OCI-LY7 (cell line): ENCODE measurements at regions not wholly inside any gene's neighbourhood (a gene's known extent, or its start where the extent isn't known, plus 50 kb on each side); places are given as distances from the start of the nearest gene placed in this dataset.

Experiments
- BruUV-seq: library from RNA; stranded (reverse); fragments of 400-500 nt; replicated peaks from 2 replicates; lab custom pipeline; 2021; lab: Mats Ljungman, UMichigan
- CTCF ChIA-PET: fragments of 300-600 bp; sonication (Branson Sonifier 250); formaldehyde crosslinking; loops from one replicate; lab custom pipeline; 2022; ENCODE audit warnings: antibody characterized with exemption; ENCODE audit not compliant: unreplicated experiment; lab: Charles Lee
- POLR2A ChIA-PET: fragments of 300-600 bp; sonication (Branson Sonifier 250); formaldehyde crosslinking; loops from one replicate; lab custom pipeline; 2022; ENCODE audit warnings: antibody characterized with exemption; lab: Charles Lee
- DNase-seq: peaks from one replicate; pipeline ENCODE4 v3.0.0-alpha.2; 2015; ENCODE audit warnings: low spot score
- H2AFZ ChIP-seq: fragments of 200-600 bp; sonication (generic), shearing (Covaris generic); 2 replicates; pipeline ENCODE4 v1.6.1; 2014; ENCODE audit warnings: mild to moderate bottlenecking, antibody characterized with exemption, low read length, moderate library complexity
- H3K27ac ChIP-seq: fragments of 200-600 bp; sonication (generic); 2 replicates; pipeline ENCODE4 v1.5.1; 2014; ENCODE audit warnings: mixed run types, low read depth, mild to moderate bottlenecking, moderate library complexity, low read length, inconsistent platforms; ENCODE audit not compliant: poor library complexity, severe bottlenecking
- H3K36me3 ChIP-seq: fragments of 200-600 bp; sonication (generic); 2 replicates; pipeline ENCODE4 v1.6.1; 2014; ENCODE audit warnings: mild to moderate bottlenecking, antibody characterized with exemption, low read length, moderate library complexity, mixed read lengths; ENCODE audit not compliant: insufficient read depth
- H3K4me1 ChIP-seq: fragments of 200-600 bp; sonication (generic); 2 replicates; pipeline ENCODE4 v1.5.1; 2014; ENCODE audit warnings: mild to moderate bottlenecking, low read length; ENCODE audit not compliant: insufficient read depth, poor library complexity, severe bottlenecking
- H3K4me2 ChIP-seq: fragments of 200-600 bp; sonication (generic); 2 replicates; pipeline ENCODE4 v1.6.1; 2014; ENCODE audit warnings: mild to moderate bottlenecking, low read length
- H3K4me3 ChIP-seq: fragments of 200-600 bp; sonication (generic); 2 replicates; pipeline ENCODE4 v1.5.1; 2014; ENCODE audit warnings: mild to moderate bottlenecking, low read depth, low read length; ENCODE audit not compliant: poor library complexity, severe bottlenecking
- H3K79me2 ChIP-seq: fragments of 200-600 bp; sonication (generic); 2 replicates; pipeline ENCODE4 v1.6.1; 2016; ENCODE audit warnings: low read depth, mild to moderate bottlenecking, low read length, moderate library complexity, mixed read lengths; ENCODE audit not compliant: insufficient read depth
- H3K9me2 ChIP-seq: fragments of 200-600 bp; sonication (generic); 2 replicates; pipeline ENCODE4 v1.6.1; 2016; ENCODE audit warnings: mild to moderate bottlenecking, low read length, mixed read lengths; ENCODE audit not compliant: insufficient read depth
- H3K9me3 ChIP-seq: fragments of 200-600 bp; sonication (generic); 2 replicates; pipeline ENCODE4 v1.6.1; 2014; ENCODE audit warnings: mild to moderate bottlenecking, mixed run types, low read length, mixed read lengths
- H4K20me1 ChIP-seq: fragments of 200-600 bp; sonication (generic); 2 replicates; pipeline ENCODE4 v1.6.1; 2014; ENCODE audit warnings: mild to moderate bottlenecking, antibody characterized with exemption, low read length, moderate library complexity, mixed read lengths; ENCODE audit not compliant: insufficient read depth
- CTCF ChIP-seq: fragments of 200-600 bp; sonication (generic); conservative IDR thresholded peaks from 2 replicates; pipeline ENCODE4 v1.5.1; 2014; ENCODE audit warnings: mild to moderate bottlenecking, antibody characterized with exemption, low read length, moderate library complexity, mixed read lengths
- EZH2phosphoT487 ChIP-seq: fragments of 200-600 bp; sonication (generic); IDR thresholded peaks from 2 replicates; pipeline ENCODE4 v1.6.1; 2018; ENCODE audit warnings: low read depth, borderline replicate concordance, mild to moderate bottlenecking, mixed run types, antibody characterized with exemption, low read length, moderate library complexity, mixed read lengths
- intact Hi-C: fragments of 100-400 bp; cut with micrococcal nuclease; formaldehyde crosslinking; loops from one replicate; pipeline ENCODE4 v1.10.0; 2022; ENCODE audit not compliant: unreplicated experiment

GRCh38 chr17:22131740-22132139 lies 439.4 kb downstream of the KCNJ18 start:
- no peaks in the 10 kb centered on the region for H4K20me1 ChIP-seq
- 0 out of 2 replicates have a peak, but pooled peaks cover 9% of the 10 kb centered on the region for H3K9me3 ChIP-seq
- ChIA-PET CTCF (no interaction called here), POLR2A (interaction anchor here (0.6 to 0.7 kb wide), 2 partner anchors 19 to 63 kb away, joined by 3 to 4 read pairs; no protein-coding TSS in a partner anchor)
- H3K36me3 ChIP-seq = no peaks in the 10 kb centered on the region
- TF ChIP-seq EZH2phosphoT487 (no peak), CTCF (no peak)
- H3K9me2 ChIP-seq = no peaks in the 10 kb centered on the region
- no peak overlapping the region for H3K27ac ChIP-seq
- no peak for DNase-seq
- no peaks in the 10 kb centered on the region for H3K79me2 ChIP-seq
- H3K4me2 ChIP-seq = no peak overlapping the region
- H3K4me3 ChIP-seq = no peak overlapping the region
- H3K4me1 ChIP-seq = no peaks in the 10 kb centered on the region
- no peak overlapping the region for H2AFZ ChIP-seq
- no TSS peak for BruUV-seq
- intact Hi-C loops = no loop called here

GRCh38 chr17:22138861-22139469 lies 446.6 kb downstream of the KCNJ18 start:
- Histone ChIP-seq H3K36me3 (no peaks in the 10 kb centered on the region), H3K79me2 (no peaks in the 10 kb centered on the region), H3K9me2 (no peaks in the 10 kb centered on the region), H4K20me1 (no peaks in the 10 kb centered on the region), H3K27ac (no peak overlapping the region), H2AFZ (peak overlapping the region; percentile 23; the same call in 1 of the 2 replicates), H3K4me3 (no peak overlapping the region), H3K4me1 (no peaks in the 10 kb centered on the region), H3K4me2 (no peak overlapping the region), H3K9me3 (peaks cover 34% of the 10 kb centered on the region)
- DNase-seq = no peak
- intact Hi-C loops = no loop called here
- BruUV-seq = no TSS peak
- ChIA-PET CTCF (no interaction called here), POLR2A (no interaction called here)
- TF ChIP-seq EZH2phosphoT487 = no peak
- TF ChIP-seq CTCF = no peak

- Histone ChIP-seq H3K36me3 (no peaks in the 10 kb centered on the region), H2AFZ (no peak overlapping the region), H3K9me3 (peaks cover 34% of the 10 kb centered on the region), H3K4me3 (no peak overlapping the region), H4K20me1 (no peaks in the 10 kb centered on the region), H3K79me2 (no peaks in the 10 kb centered on the region), H3K4me2 (no peak overlapping the region), H3K9me2 (no peaks in the 10 kb centered on the region), H3K4me1 (no peaks in the 10 kb centered on the region), H3K27ac (no peak overlapping the region)
- TF ChIP-seq CTCF (no peak), EZH2phosphoT487 (no peak)
- DNase-seq = no peak
- no TSS peak for BruUV-seq
- intact Hi-C loops = no loop called here
- ChIA-PET POLR2A (no interaction called here), CTCF (no interaction called here)
These were observed 449.8 kb downstream of the KCNJ18 start for GRCh38 chr17:22142091-22142490.
